Thoracic aorta (tissue), 2 donors: ENCODE measurements at regions not wholly inside any gene's neighbourhood (a gene's known extent, or its start where the extent isn't known, plus 50 kb on each side); places are given as distances from the start of the nearest gene placed in this dataset.
"Not testable (repeated sequence)": the region's sequence is repeated elsewhere in the genome, so short reads cannot be mapped to it uniquely, and the experiment has no call there.

Source experiments
- ATAC-seq: fragments of 150-250 bp; one replicate; pipeline ENCODE4 v1.8.0; 2017; ENCODE audit warnings: low read depth; ENCODE audit not compliant: insufficient number of reproducible peaks, low FRiP score
- DNase-seq: peaks from one replicate; pipeline ENCODE4 v3.0.0-alpha.2; 2020; ENCODE audit warnings: low spot score
- H3K27ac ChIP-seq, 2 donors: fragments of 200-600 bp; sonication (generic); 1 replicate in 1 of 2; 2 replicates in 1 of 2; pipeline ENCODE4 v1.5.1; 2016; ENCODE audit warnings: mild to moderate bottlenecking in 2 of 2, moderate library complexity in 2 of 2
- H3K27me3 ChIP-seq: fragments of 200-600 bp; sonication (generic); replicated peaks from 2 replicates; pipeline ENCODE4 v1.6.0; 2016; ENCODE audit warnings: mild to moderate bottlenecking; ENCODE audit not compliant: insufficient read depth
- H3K36me3 ChIP-seq: fragments of 200-600 bp; sonication (generic); one replicate; pipeline ENCODE4 v1.5.1; 2016
- H3K4me1 ChIP-seq, 2 donors: fragments of 200-600 bp; sonication (generic); 1 replicate in 1 of 2; 2 replicates in 1 of 2; pipeline versions ENCODE4 v1.5.1 to v1.6.0; 2016; ENCODE audit warnings: low read depth in 2 of 2, mild to moderate bottlenecking in 1 of 2; ENCODE audit not compliant: control insufficient read depth in 1 of 2
- H3K4me3 ChIP-seq: fragments of 200-600 bp; sonication (generic); 2 replicates; pipeline ENCODE4 v1.5.1; 2016; ENCODE audit warnings: mild to moderate bottlenecking
- H3K9me3 ChIP-seq: fragments of 200-600 bp; sonication (generic); 2 replicates; pipeline ENCODE4 v1.5.1; 2016
- TF ChIP-seq, protein P1 (sequence below): fragments of 200-600 bp; sonication (generic); IDR thresholded peaks from one replicate; pipeline ENCODE4 v1.5.1; 2019; ENCODE audit warnings: antibody characterized with exemption

DNA sequence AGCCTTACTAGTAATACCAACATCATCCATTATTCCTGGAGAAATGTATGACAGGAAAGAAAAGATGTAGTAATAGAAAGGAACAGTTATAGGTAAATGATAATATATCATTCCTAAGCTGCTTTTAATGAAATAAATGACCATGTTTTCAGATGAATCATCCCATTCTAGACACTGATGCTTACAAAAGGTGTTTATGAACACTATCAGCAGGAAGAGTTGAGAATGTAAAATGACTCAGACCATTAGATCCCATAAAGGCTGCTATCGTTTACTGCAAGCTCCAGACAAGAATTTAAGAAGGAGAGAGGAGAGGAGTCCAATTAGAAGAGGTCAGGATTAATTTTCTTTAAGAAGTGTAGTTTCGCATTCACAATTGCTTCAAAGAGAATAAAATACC, 1033.5 kb downstream of the EFNA5 start:
- DNase-seq = no peak
- no peak for ATAC-seq
- Histone ChIP-seq H3K27ac (no peak overlapping the region), H3K36me3 (no peaks in the 10 kb centered on the region), H3K9me3 (no peaks in the 10 kb centered on the region), H3K27me3 (no peaks in the 10 kb centered on the region), H3K4me1 (no peaks in the 10 kb centered on the region), H3K4me3 (no peak overlapping the region)
- TF ChIP-seq, protein P1, sequence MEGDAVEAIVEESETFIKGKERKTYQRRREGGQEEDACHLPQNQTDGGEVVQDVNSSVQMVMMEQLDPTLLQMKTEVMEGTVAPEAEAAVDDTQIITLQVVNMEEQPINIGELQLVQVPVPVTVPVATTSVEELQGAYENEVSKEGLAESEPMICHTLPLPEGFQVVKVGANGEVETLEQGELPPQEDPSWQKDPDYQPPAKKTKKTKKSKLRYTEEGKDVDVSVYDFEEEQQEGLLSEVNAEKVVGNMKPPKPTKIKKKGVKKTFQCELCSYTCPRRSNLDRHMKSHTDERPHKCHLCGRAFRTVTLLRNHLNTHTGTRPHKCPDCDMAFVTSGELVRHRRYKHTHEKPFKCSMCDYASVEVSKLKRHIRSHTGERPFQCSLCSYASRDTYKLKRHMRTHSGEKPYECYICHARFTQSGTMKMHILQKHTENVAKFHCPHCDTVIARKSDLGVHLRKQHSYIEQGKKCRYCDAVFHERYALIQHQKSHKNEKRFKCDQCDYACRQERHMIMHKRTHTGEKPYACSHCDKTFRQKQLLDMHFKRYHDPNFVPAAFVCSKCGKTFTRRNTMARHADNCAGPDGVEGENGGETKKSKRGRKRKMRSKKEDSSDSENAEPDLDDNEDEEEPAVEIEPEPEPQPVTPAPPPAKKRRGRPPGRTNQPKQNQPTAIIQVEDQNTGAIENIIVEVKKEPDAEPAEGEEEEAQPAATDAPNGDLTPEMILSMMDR = no peak

DNA sequence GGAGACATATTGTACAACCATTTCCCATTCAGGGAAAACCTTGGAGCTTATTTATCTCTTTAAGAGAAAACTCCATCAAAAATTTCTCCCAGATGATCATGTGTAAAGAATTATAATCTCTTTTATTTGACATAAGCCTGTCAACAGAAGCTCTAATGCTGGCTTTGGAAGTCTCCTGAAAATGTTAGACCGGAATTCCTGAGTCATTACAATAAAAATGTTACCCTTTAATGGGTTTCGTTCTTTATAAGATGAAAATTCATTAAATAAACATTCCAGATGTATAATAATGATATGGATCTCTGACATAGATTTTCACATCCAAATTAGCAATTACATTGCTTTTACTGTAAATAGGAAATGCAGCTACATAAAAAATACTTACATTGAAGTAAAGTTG, 1036.4 kb downstream of the EFNA5 start:
- Histone ChIP-seq H3K4me1 (no peaks in the 10 kb centered on the region), H3K4me3 (no peak overlapping the region), H3K27me3 (no peaks in the 10 kb centered on the region), H3K36me3 (no peaks in the 10 kb centered on the region), H3K9me3 (no peaks in the 10 kb centered on the region), H3K27ac (no peak overlapping the region)
- no peak for ATAC-seq
- TF ChIP-seq, protein P1 = no peak
- no peak for DNase-seq

- no peaks in the 10 kb centered on the region for H3K36me3 ChIP-seq
- DNase-seq (no peak), ATAC-seq (no peak)
- H3K4me1 ChIP-seq = no peaks in the 10 kb centered on the region
- no peaks in the 10 kb centered on the region for H3K9me3 ChIP-seq
- no peak overlapping the region for H3K4me3 ChIP-seq
- no peaks in the 10 kb centered on the region for H3K27me3 ChIP-seq
- no peak overlapping the region for H3K27ac ChIP-seq
- TF ChIP-seq, protein P1 = no peak
Observed at GRCh38 chr5:106633825-106634224, 1036.9 kb downstream of the EFNA5 start.

- H3K27ac ChIP-seq, H3K27me3 ChIP-seq, H3K4me3 ChIP-seq, ATAC-seq, H3K9me3 ChIP-seq, H3K36me3 ChIP-seq, H3K4me1 ChIP-seq, DNase-seq: not testable (repeated sequence)
Observed at GRCh38 chr5:106628456-106628855, 1042.3 kb downstream of the EFNA5 start.

DNA sequence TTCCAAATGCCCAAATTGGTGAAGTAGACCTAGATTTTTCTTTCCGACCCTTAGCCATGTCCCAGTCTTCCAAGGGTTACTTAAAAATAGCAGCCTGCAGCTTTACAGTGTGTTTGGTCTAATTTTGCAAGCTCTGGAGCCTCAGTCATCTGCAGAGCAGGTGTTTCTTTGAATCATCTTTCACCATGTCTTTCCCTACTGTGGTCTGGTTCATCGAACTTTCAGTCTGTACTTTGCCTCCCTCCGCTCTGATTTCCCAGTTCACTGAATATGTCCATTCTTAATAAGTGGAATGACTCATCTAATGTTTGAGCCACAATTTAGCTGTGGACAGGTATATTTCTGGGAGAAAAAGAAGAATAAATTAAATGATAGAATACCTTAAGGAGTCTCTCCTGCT, 1060.7 kb downstream of the EFNA5 start:
- Histone ChIP-seq H3K4me3 (no peak overlapping the region), H3K27me3 (no peaks in the 10 kb centered on the region), H3K9me3 (no peaks in the 10 kb centered on the region), H3K4me1 (no peaks in the 10 kb centered on the region), H3K27ac (no peak overlapping the region), H3K36me3 (no peaks in the 10 kb centered on the region)
- DNase-seq (no peak), ATAC-seq (no peak)
- TF ChIP-seq, protein P1 = no peak

- H3K4me1 ChIP-seq = no peaks in the 10 kb centered on the region
- TF ChIP-seq, protein P1 = no peak
- no peak for DNase-seq
- no peak overlapping the region for H3K4me3 ChIP-seq
- no peaks in the 10 kb centered on the region for H3K9me3 ChIP-seq
- no peaks in the 10 kb centered on the region for H3K36me3 ChIP-seq
- ATAC-seq = no peak
- H3K27me3 ChIP-seq = no peaks in the 10 kb centered on the region
- H3K27ac ChIP-seq = no peak overlapping the region
Observed at GRCh38 chr5:106601620-106602019, 1069.1 kb downstream of the EFNA5 start.
